HCT116 (cell line): ENCODE measurements at regions not wholly inside any gene's neighbourhood (a gene's known extent, or its start where the extent isn't known, plus 50 kb on each side); places are given as distances from the start of the nearest gene placed in this dataset.

Source experiments
- CTCF ChIP-seq, 3 experiments: fragments of 200-600 bp in 1 of 3; sonication (generic) in 1 of 3; IDR thresholded peaks in 2 of 3; conservative IDR thresholded peaks in 1 of 3; 2 replicates each; pipeline ENCODE4 v1.5.1; 2012 to 2017; ENCODE audit warnings: low read depth in 2 of 3, low read length in 2 of 3, antibody characterized with exemption in 1 of 3, borderline replicate concordance in 1 of 3, control low read depth in 1 of 3, mild to moderate bottlenecking in 1 of 3, mixed read lengths in 1 of 3, mixed run types in 1 of 3, moderate library complexity in 1 of 3; ENCODE audit not compliant: insufficient read depth in 1 of 3
- EZH2 ChIP-seq: fragments of 200-600 bp; sonication (generic); IDR thresholded peaks from 2 replicates; pipeline ENCODE4 v1.6.1; 2017; ENCODE audit warnings: antibody characterized with exemption, mixed run types
- JUND ChIP-seq: IDR thresholded peaks from 2 replicates; pipeline ENCODE4 v1.6.1; 2012
- POLR2A ChIP-seq: IDR thresholded peaks from 2 replicates; pipeline ENCODE4 v1.7.0; 2011; ENCODE audit warnings: borderline replicate concordance; ENCODE audit not compliant: insufficient read depth, insufficient read length; ENCODE audit errors: extremely low read depth
- POLR2AphosphoS5 ChIP-seq: IDR thresholded peaks from 2 replicates; pipeline ENCODE4 v1.6.1; 2011; ENCODE audit warnings: mild to moderate bottlenecking, low read depth, low read length, moderate library complexity
- TCF7L2 ChIP-seq: IDR thresholded peaks from 2 replicates; pipeline ENCODE4 v1.7.0; 2011; ENCODE audit warnings: borderline replicate concordance, inconsistent platforms; ENCODE audit not compliant: insufficient read depth, insufficient read length; ENCODE audit errors: extremely low read depth

GRCh38 chr2:176504440-176504839, 235.2 kb downstream of the MTX2 start:
- TF ChIP-seq CTCF (IDR thresholded peaks at IDR 0.05 in 2 of 3, conservative IDR thresholded peaks at IDR 0.05 in 1 of 3; ENCODE audit: borderline replicate concordance in 1 of 3, insufficient read depth in 1 of 3, low read depth in 2 of 3, low read length in 2 of 3) (no peak), POLR2AphosphoS5 (no peak), EZH2 (no peak), TCF7L2 (no peak), POLR2A (no peak), JUND (no peak)
